ENCODE measurements at regions not wholly inside any gene's neighbourhood (a gene's known extent, or its start where the extent isn't known, plus 50 kb on each side); places are given as distances from the start of the nearest gene placed in this dataset.

DNA sequence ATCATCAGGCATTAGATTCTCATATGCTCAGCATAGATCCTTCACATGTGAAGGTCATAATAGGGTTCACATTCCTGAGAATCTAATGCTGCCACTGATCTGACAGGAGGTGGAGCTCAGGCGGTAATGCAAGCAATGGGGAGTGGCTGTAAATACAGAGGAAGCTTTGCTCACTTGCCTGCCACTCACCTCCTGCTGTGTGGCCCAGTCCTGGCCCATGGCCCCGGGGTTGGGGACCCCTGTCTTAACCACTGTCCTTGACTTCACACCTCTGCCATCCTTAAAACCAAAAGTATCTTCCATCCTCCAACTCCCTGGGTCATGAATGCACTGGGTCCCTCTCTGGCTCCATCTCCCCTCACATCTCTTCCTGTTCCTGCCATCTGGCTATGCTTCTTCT, 129.1 kb downstream of the HMX1 start:
- H3K9me3 ChIP-seq = peaks cover 0 to 12% (median 0%) of the 10 kb centered on the region in 4 donors
- WGBS, 2 donors = 38 to 62% methylated on average over 1 to 2 of the region's 2 CpGs
- no peak overlapping the region for H3K27ac ChIP-seq
- H3K4me3 ChIP-seq = no peak overlapping the region
- H3K4me1 ChIP-seq = no peaks in the 10 kb centered on the region
- no peaks in the 10 kb centered on the region for H3K36me3 ChIP-seq
- TF ChIP-seq, protein P1, sequence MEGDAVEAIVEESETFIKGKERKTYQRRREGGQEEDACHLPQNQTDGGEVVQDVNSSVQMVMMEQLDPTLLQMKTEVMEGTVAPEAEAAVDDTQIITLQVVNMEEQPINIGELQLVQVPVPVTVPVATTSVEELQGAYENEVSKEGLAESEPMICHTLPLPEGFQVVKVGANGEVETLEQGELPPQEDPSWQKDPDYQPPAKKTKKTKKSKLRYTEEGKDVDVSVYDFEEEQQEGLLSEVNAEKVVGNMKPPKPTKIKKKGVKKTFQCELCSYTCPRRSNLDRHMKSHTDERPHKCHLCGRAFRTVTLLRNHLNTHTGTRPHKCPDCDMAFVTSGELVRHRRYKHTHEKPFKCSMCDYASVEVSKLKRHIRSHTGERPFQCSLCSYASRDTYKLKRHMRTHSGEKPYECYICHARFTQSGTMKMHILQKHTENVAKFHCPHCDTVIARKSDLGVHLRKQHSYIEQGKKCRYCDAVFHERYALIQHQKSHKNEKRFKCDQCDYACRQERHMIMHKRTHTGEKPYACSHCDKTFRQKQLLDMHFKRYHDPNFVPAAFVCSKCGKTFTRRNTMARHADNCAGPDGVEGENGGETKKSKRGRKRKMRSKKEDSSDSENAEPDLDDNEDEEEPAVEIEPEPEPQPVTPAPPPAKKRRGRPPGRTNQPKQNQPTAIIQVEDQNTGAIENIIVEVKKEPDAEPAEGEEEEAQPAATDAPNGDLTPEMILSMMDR (IDR thresholded peaks at IDR 0.05) = no peak
- TF ChIP-seq POLR2A (IDR thresholded peaks at IDR 0.05) = no peak
- no peak for TF ChIP-seq EP300 (IDR thresholded peaks at IDR 0.05)
- H3K27me3 ChIP-seq = no peaks in the 10 kb centered on the region
- DNase-seq (ENCODE audit: low spot score in 2 of 2) = no peak

DNA sequence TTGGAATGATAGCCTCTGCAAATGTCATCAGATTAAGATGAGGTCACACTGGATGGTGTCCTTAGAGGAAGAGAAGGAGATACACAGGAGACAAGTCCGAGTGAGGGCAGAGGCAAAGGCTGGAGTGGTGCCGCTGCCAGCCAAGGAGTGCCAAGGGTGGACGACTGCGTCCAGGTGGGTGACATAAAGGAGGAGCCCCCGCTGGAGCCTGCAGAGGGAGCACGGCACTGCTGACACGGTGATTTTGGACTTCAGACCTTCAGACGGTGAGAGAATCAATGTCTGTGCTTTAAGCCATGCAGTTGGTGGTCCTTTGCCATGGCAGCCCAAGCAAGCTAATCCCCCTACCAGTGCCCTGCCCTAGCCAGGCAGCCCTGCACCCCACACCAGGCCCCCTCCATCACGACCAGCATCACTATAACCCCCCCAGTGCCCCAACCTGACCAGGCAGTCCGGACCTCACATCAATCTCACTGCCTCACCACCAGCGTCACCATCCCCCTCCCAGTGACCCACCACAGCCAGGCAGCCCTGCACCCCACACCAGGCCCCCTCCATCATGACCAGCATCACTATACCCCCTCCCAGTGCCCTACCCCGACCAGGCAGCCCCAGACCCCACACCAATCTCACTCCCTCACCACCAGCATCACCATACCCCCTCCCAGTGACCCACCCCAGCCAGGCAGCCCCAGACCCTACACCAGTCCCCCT, 130.0 kb downstream of the HMX1 start:
- peaks cover 0 to 10% (median 0%) of the 10 kb centered on the region in 4 donors for H3K9me3 ChIP-seq
- 69 to 78% methylated on average over 12 of the region's 12 CpGs for WGBS, 2 donors
- H3K27ac ChIP-seq = no peak overlapping the region
- H3K4me3 ChIP-seq = no peak overlapping the region
- H3K36me3 ChIP-seq = no peaks in the 10 kb centered on the region
- DNase-seq (ENCODE audit: low spot score in 2 of 2) = no peak
- TF ChIP-seq EP300 (IDR thresholded peaks at IDR 0.05) = no peak
- H3K4me1 ChIP-seq = no peaks in the 10 kb centered on the region
- no peaks in the 10 kb centered on the region for H3K27me3 ChIP-seq

DNA sequence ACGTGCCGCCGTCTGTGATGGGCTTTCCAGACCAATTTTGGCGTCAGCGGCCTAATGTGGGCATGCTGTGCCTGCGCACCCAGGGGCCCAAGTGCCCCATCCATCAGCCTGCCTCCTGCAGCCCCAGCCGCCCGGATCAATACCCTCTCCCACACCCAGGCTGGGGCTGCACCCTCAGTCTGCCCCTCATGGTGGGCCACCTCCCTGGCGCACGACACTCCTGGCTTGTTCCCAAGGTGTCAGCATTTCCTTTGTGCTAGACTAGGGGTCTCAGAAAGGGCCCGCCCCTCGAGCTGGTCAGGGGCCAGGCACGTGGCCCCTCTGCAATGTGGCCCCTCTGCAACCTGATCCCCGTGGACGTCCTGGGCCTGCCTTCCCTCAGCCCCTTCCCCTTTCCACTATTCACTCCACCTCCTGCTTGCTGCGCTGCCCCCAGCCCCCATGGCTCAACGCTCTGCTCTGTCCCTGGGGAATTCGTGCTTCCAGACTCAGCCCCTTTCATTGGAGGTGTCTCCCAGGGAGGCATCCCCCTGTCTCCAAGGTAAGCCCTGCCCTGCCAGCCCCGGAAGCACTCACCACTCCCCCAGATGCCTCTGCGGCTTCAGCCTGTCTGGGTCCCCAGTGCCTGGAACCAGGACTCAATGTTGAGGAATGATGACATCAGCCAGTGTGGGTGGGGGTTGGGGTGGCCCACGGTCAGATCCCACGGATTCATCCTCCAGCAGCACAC, 130.8 kb downstream of the HMX1 start:
- Histone ChIP-seq H3K4me3 (no peak overlapping the region), H3K4me1 (no peaks in the 10 kb centered on the region), H3K27me3 (no peaks in the 10 kb centered on the region), H3K36me3 (no peaks in the 10 kb centered on the region), H3K9me3 (peaks cover 0 to 7% (median 0%) of the 10 kb centered on the region in 4 donors), H3K27ac (no peak overlapping the region)
- no peak for DNase-seq (ENCODE audit: low spot score in 2 of 2)
- WGBS, 2 donors = 52 to 62% methylated on average over 21 to 22 of the region's 22 CpGs
- TF ChIP-seq POLR2A (IDR thresholded peaks at IDR 0.05) (no peak), EP300 (IDR thresholded peaks at IDR 0.05) (no peak)
- TF ChIP-seq, protein P1 (IDR thresholded peaks at IDR 0.05) = no peak

DNA sequence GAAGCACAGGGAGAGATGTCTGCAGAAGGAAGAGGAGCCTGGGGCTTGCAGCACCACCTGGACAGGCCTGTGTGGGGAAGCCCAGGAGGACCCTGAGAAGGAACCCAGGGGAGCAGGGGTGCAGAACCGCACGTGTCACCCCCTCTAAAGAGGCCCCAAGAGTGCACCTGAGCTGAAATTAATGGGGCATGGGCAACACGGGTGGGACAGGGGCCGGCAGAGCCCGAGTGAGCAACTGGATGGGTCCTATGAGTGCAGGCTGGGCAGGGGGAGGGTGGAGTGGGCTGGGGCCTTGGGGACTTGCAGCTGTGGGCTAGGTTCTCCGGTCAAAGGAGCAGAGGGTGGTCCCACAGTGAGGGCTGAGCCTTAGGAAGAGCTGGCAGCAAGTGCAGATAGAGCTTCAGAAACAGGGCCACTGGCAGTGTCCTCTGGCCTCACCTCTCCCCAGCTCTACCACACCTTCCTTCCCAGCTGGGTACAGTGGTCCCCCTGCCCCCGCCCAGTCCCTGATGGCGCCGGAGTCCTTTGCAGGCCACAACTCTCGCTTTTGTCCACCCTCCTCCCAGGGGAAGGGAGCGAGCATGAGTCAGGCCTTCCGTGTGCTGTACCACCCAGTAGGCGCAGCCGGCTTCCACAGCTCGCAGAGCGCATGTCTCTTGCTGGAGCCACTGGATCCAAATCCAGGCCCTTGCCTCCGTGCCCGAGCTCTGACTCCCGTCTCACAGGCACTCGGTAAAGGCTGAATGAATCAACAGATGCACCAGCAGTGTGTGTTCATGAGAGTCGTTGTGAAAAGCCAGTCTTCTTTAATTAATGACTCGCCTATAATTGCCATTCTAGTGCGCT, 131.6 kb downstream of the HMX1 start:
- no peak overlapping the region for H3K27ac ChIP-seq
- H3K4me3 ChIP-seq = no peak overlapping the region
- no peaks in the 10 kb centered on the region for H3K4me1 ChIP-seq
- peaks cover 0 to 10% (median 0%) of the 10 kb centered on the region in 4 donors for H3K9me3 ChIP-seq
- TF ChIP-seq EP300 (IDR thresholded peaks at IDR 0.05) (no peak), POLR2A (IDR thresholded peaks at IDR 0.05) (no peak)
- TF ChIP-seq, protein P1 (IDR thresholded peaks at IDR 0.05) = no peak
- H3K27me3 ChIP-seq = no peaks in the 10 kb centered on the region
- H3K36me3 ChIP-seq = no peaks in the 10 kb centered on the region
- DNase-seq (ENCODE audit: low spot score in 2 of 2) = no peak
- WGBS, 2 donors = 59 to 61% methylated on average over 22 to 23 of the region's 23 CpGs

DNA sequence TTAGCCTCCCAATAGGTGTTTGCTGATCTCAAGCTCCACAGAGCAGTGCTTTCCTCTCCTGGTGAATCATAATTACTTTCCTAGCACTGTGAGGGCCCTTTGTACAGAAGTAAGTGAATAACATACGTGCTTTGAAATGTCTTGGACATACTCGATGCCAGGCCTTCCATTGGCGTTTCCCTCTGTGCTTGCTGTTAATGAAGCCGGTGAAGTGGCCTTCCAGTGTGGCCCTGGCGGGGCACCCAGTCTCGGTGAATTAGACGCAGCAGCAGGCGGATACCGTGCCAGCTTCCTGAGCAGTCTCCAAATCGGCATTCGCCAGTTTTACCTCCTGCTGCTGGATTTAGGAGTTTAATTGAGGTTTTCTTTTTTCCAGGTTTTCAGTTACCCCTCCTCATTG, 132.3 kb downstream of the HMX1 start:
- WGBS, 2 donors = 76 to 83% methylated on average over 11 of the region's 11 CpGs
- Histone ChIP-seq H3K27ac (no peak overlapping the region), H3K4me3 (no peak overlapping the region), H3K9me3 (peaks cover 0 to 18% (median 0%) of the 10 kb centered on the region in 4 donors), H3K27me3 (no peaks in the 10 kb centered on the region), H3K4me1 (no peaks in the 10 kb centered on the region), H3K36me3 (no peaks in the 10 kb centered on the region)
- TF ChIP-seq, protein P1 (IDR thresholded peaks at IDR 0.05) = no peak
- no peak for TF ChIP-seq POLR2A (IDR thresholded peaks at IDR 0.05)
- no peak for TF ChIP-seq EP300 (IDR thresholded peaks at IDR 0.05)
- no peak for DNase-seq (ENCODE audit: low spot score in 2 of 2)

All from tibial nerve (tissue), 4 donors.